HEK293T (cell line): ENCODE measurements at regions not wholly inside any gene's neighbourhood (a gene's known extent, or its start where the extent isn't known, plus 50 kb on each side); places are given as distances from the start of the nearest gene placed in this dataset.

ENCODE experiments used
- CTCF ChIA-PET: fragments of 350-600 bp; formaldehyde crosslinking; extraction: SDS; loops from one replicate; lab custom pipeline; 2021; ENCODE audit warnings: antibody characterized with exemption, inconsistent platforms; lab: Yijun Ruan, JAX
- POLR2A ChIA-PET: fragments of 350-600 bp; formaldehyde crosslinking; extraction: SDS; loops from one replicate; lab custom pipeline; 2020; ENCODE audit warnings: antibody characterized with exemption, inconsistent platforms; lab: Yijun Ruan, JAX
- DNase-seq: peaks from one replicate; pipeline ENCODE4 v3.0.0; 2012; ENCODE audit warnings: mixed read lengths; ENCODE audit errors: extremely low spot score
- ARNT ChIP-seq: fragments of 450-650 bp; IDR thresholded peaks from 2 replicates; pipeline ENCODE4 v1.6.1; 2017; ENCODE audit warnings: mild to moderate bottlenecking
- BHLHE40 ChIP-seq: fragments of 450-650 bp; IDR thresholded peaks from 2 replicates; pipeline ENCODE4 v1.6.1; 2016; ENCODE audit warnings: mild to moderate bottlenecking, moderate library complexity, borderline replicate concordance
- CTBP1 ChIP-seq: fragments of 450-650 bp; IDR thresholded peaks from 2 replicates; pipeline ENCODE4 v1.6.1; 2016; ENCODE audit warnings: borderline replicate concordance
- ELF4 ChIP-seq: fragments of 450-650 bp; IDR thresholded peaks from 2 replicates; pipeline ENCODE4 v1.6.1; 2017; ENCODE audit warnings: antibody characterized with exemption
- FOXA1 ChIP-seq: fragments of 450-650 bp; IDR thresholded peaks from 2 replicates; pipeline ENCODE4 v1.6.1; 2016; ENCODE audit warnings: mild to moderate bottlenecking
- FOXK2 ChIP-seq: fragments of 450-650 bp; IDR thresholded peaks from 2 replicates; pipeline ENCODE4 v1.6.1; 2016; ENCODE audit warnings: mild to moderate bottlenecking
- FOXM1 ChIP-seq: fragments of 450-650 bp; IDR thresholded peaks from 2 replicates; pipeline ENCODE4 v1.6.1; 2017; ENCODE audit warnings: mild to moderate bottlenecking, borderline replicate concordance
- HDGF ChIP-seq: fragments of 450-650 bp; IDR thresholded peaks from 2 replicates; pipeline ENCODE4 v1.6.1; 2017; ENCODE audit warnings: antibody characterized with exemption, borderline replicate concordance
- L3MBTL2 ChIP-seq: fragments of 450-650 bp; conservative IDR thresholded peaks from 2 replicates; pipeline ENCODE4 v1.6.1; 2016; ENCODE audit warnings: mild to moderate bottlenecking
- LEF1 ChIP-seq: fragments of 450-650 bp; IDR thresholded peaks from 2 replicates; pipeline ENCODE4 v1.6.1; 2017; ENCODE audit warnings: mild to moderate bottlenecking, borderline replicate concordance
- NFRKB ChIP-seq: fragments of 450-650 bp; IDR thresholded peaks from 2 replicates; pipeline ENCODE4 v1.6.1; 2016; ENCODE audit warnings: mild to moderate bottlenecking, moderate library complexity
- PKNOX1 ChIP-seq: fragments of 450-650 bp; IDR thresholded peaks from 2 replicates; pipeline ENCODE4 v1.6.1; 2016
- SP1 ChIP-seq: fragments of 450-650 bp; IDR thresholded peaks from 2 replicates; pipeline ENCODE4 v1.6.1; 2017
- SUZ12 ChIP-seq: fragments of 450-650 bp; IDR thresholded peaks from 2 replicates; pipeline ENCODE4 v1.6.1; 2016; ENCODE audit warnings: mild to moderate bottlenecking
- TARDBP ChIP-seq: fragments of 450-650 bp; IDR thresholded peaks from 2 replicates; pipeline ENCODE4 v1.6.1; 2016
- ZNF384 ChIP-seq: fragments of 450-650 bp; IDR thresholded peaks from 2 replicates; pipeline ENCODE4 v1.6.1; 2016

DNA sequence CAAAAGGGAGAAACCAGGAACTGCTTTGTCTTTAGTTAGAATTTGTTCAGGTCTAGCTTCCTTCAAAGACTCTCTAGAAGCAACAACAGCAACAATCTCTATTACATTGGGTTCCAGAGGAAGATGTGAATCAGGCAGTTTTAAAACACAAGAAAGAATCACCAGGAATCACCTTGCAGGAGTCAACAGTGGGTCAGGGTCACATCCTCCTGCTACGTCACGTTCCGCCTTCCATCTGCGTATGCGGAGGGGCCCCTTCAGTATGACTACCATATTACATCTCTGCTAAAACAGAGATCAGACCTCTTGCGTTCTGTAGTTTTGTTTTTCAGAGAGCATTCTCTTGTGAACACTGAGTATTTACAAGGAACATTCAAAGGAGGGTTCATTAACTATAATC lies 147.8 kb upstream of the STARD13 start:
- POLR2A ChIA-PET: no interaction called here
- TF ChIP-seq FOXM1: no peak
- no peak for TF ChIP-seq ARNT
- no peak for TF ChIP-seq NFRKB
- TF ChIP-seq SP1: no peak
- no peak for TF ChIP-seq ZNF384
- DNase-seq: no peak
- CTCF ChIA-PET: no interaction called here

DNA sequence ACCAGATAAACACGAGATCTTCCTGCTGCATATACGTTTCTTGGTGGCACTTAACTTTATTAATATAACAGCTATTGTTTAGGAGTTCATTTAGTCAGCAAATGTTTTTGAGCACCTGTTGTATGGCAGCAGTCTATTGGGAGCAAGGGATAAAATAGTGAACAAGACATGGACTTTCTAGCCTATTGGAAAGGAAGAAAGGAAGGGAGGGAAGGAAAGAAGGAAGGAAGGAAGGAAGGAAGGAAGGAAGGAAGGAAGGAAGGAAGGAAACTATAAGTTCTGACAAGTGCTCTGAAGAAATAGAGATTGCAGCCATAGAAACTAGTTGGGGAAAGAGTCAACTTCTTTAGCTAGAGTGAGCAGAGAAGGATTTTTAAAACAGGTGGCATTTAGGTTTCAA lies 149.1 kb upstream of the STARD13 start:
- DNase-seq: no peak
- TF ChIP-seq L3MBTL2 (no peak), LEF1 (no peak), ZNF384 (no peak), FOXM1 (no peak), FOXA1 (no peak), CTBP1 (no peak), BHLHE40 (no peak), TARDBP (no peak), SP1 (no peak), HDGF (no peak), NFRKB (no peak), ARNT (no peak), ELF4 (no peak)
- CTCF ChIA-PET: no interaction called here
- POLR2A ChIA-PET: no interaction called here

DNA sequence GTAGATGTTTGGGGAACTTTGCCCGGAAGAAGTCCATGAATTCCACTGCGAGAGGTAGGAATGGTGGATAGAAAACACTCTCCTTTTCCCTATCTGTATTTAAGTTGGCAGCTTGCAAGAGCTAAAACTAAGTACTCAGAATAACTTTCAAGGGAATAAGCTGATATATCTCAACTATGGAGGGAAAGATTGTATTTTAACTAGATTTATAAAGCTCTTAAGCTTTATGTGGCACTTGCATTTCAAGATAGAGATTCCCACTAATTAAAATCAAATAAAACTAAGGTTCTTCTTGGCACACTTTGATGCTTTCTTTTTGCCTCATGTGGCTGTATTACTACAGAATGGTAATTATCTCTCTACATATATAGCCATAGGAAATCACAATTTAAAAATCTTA lies 149.7 kb upstream of the STARD13 start:
- ChIA-PET POLR2A (no interaction called here), CTCF (no interaction called here)
- no peak for TF ChIP-seq BHLHE40
- TF ChIP-seq ARNT: no peak
- TF ChIP-seq PKNOX1: no peak
- no peak for TF ChIP-seq L3MBTL2
- TF ChIP-seq HDGF: no peak
- TF ChIP-seq CTBP1: no peak
- no peak for TF ChIP-seq FOXK2
- TF ChIP-seq ZNF384: no peak
- TF ChIP-seq NFRKB: no peak
- no peak for TF ChIP-seq SUZ12
- TF ChIP-seq SP1: no peak
- no peak for TF ChIP-seq ELF4
- TF ChIP-seq LEF1: no peak
- TF ChIP-seq FOXA1: no peak
- no peak for TF ChIP-seq FOXM1
- no peak for TF ChIP-seq TARDBP
- no peak for DNase-seq

GRCh38 chr13:33438918-33439317 lies 153.4 kb upstream of the STARD13 start:
- TF ChIP-seq PKNOX1 (no peak), L3MBTL2 (no peak), HDGF (no peak), FOXK2 (no peak)
- ChIA-PET CTCF (interaction anchor here (0.7 kb wide), 1 partner anchor 914 kb away, joined by 3 read pairs; no protein-coding TSS in a partner anchor), POLR2A (no interaction called here)
- no peak for DNase-seq

GRCh38 chr13:33441015-33441414 lies 155.5 kb upstream of the STARD13 start:
- TF ChIP-seq L3MBTL2 (no peak), ARNT (no peak), NFRKB (no peak), TARDBP (no peak), LEF1 (no peak), PKNOX1 (no peak), CTBP1 (no peak), HDGF (no peak), ZNF384 (no peak), FOXA1 (no peak), BHLHE40 (no peak), SP1 (no peak), FOXK2 (no peak), ELF4 (no peak), FOXM1 (no peak), SUZ12 (no peak)
- ChIA-PET CTCF (no interaction called here), POLR2A (no interaction called here)
- DNase-seq: peak; percentile 25

DNA sequence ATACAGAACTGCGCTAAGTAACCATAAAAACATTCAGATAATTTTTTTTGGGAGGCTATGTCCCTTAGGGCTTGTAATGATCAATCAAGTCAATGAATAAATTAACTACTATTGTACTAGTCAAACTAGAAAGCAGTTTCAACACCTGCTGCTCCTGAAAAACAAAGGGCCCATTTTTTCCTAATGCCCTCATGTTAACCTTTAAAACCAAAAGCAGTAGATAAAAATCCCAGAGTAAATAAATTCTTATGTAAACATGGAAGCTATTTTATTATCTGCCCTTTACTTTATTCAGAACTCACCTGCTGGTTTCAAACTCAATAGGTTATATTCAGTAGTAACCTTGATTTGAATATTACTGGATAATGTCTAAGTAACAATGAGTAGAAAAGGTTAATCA lies 159.5 kb upstream of the STARD13 start:
- DNase-seq: no peak
- ChIA-PET POLR2A (no interaction called here), CTCF (no interaction called here)
- TF ChIP-seq HDGF: no peak
- no peak for TF ChIP-seq BHLHE40
- no peak for TF ChIP-seq FOXM1
- TF ChIP-seq L3MBTL2: no peak
- TF ChIP-seq ZNF384: no peak
- TF ChIP-seq NFRKB: no peak
- no peak for TF ChIP-seq FOXK2
- no peak for TF ChIP-seq FOXA1
- no peak for TF ChIP-seq PKNOX1
